Astrocyte of the spinal cord (primary cell): ENCODE measurements at regions not wholly inside any gene's neighbourhood (a gene's known extent, or its start where the extent isn't known, plus 50 kb on each side); places are given as distances from the start of the nearest gene placed in this dataset.

ENCODE experiments used
- DNase-seq: peaks from one replicate; pipeline ENCODE4 v3.0.0; 2011; ENCODE audit warnings: low read depth, low spot score
- H3K4me3 ChIP-seq: 2 replicates; pipeline ENCODE4 v1.5.1; 2011; ENCODE audit warnings: low read depth, mild to moderate bottlenecking, low read length, moderate library complexity
- CTCF ChIP-seq: IDR thresholded peaks from 2 replicates; pipeline ENCODE4 v1.5.1; 2012; ENCODE audit warnings: low read depth, mild to moderate bottlenecking, low read length, inconsistent platforms
- in situ Hi-C: cut with HindIII; loops from 2 replicates; pipeline ENCODE4 v1.10.0; 2017; ENCODE audit warnings: low sequenced_read_pairs

- H3K4me3 ChIP-seq, result no peak overlapping the region
- no peak for TF ChIP-seq CTCF
- DNase-seq, result no peak
- in situ Hi-C loops, result no loop called here
Observed at GRCh38 chr2:150282357-150282756, 205.1 kb downstream of the RND3 start.

GRCh38 chr2:150280231-150280630 lies 207.2 kb downstream of the RND3 start:
- no peak overlapping the region for H3K4me3 ChIP-seq
- DNase-seq, result peak; percentile 50
- TF ChIP-seq CTCF, result no peak
- in situ Hi-C loops, result no loop called here

GRCh38 chr2:150279686-150280085 lies 207.8 kb downstream of the RND3 start:
- DNase-seq, result no peak

GRCh38 chr2:150276737-150277136 lies 210.7 kb downstream of the RND3 start:
- no peak for TF ChIP-seq CTCF
- H3K4me3 ChIP-seq, result no peak overlapping the region
- in situ Hi-C loops, result no loop called here
- DNase-seq, result no peak

More at GRCh38 chr2:150279686-150280085, 207.8 kb downstream of the RND3 start:
- H3K4me3 ChIP-seq, result no peak overlapping the region
- no peak for TF ChIP-seq CTCF
- in situ Hi-C loops, result no loop called here

GRCh38 chr2:150274108-150274507 lies 213.4 kb downstream of the RND3 start:
- no peak for DNase-seq
- no peak for TF ChIP-seq CTCF
- in situ Hi-C loops, result no loop called here
- H3K4me3 ChIP-seq, result no peak overlapping the region

GRCh38 chr2:150271952-150272802 lies 215.3 kb downstream of the RND3 start:
- peak; percentile 76 for DNase-seq
- H3K4me3 ChIP-seq, result no peak overlapping the region
- no peak for TF ChIP-seq CTCF
- in situ Hi-C loops, result no loop called here
